Stimulated activated CD4-positive, alpha-beta T cell treated with anti-CD3 and anti-CD28 coated beads, Interleukin-12 subunit alpha, Interleukin-12 subunit beta, amount 100 ng/mL, for 48 hours (primary cell): ENCODE measurements at regions not wholly inside any gene's neighbourhood (a gene's known extent, or its start where the extent isn't known, plus 50 kb on each side); places are given as distances from the start of the nearest gene placed in this dataset.
"Not testable (repeated sequence)": the region's sequence is repeated elsewhere in the genome, so short reads cannot be mapped to it uniquely, and the experiment has no call there.

Experiments used
- DNase-seq, 3 donors: peaks; one replicate each; pipeline ENCODE4 v3.0.0-alpha.2; 2020; ENCODE audit warnings: low read depth in 2 of 3, low spot score in 1 of 3

DNA sequence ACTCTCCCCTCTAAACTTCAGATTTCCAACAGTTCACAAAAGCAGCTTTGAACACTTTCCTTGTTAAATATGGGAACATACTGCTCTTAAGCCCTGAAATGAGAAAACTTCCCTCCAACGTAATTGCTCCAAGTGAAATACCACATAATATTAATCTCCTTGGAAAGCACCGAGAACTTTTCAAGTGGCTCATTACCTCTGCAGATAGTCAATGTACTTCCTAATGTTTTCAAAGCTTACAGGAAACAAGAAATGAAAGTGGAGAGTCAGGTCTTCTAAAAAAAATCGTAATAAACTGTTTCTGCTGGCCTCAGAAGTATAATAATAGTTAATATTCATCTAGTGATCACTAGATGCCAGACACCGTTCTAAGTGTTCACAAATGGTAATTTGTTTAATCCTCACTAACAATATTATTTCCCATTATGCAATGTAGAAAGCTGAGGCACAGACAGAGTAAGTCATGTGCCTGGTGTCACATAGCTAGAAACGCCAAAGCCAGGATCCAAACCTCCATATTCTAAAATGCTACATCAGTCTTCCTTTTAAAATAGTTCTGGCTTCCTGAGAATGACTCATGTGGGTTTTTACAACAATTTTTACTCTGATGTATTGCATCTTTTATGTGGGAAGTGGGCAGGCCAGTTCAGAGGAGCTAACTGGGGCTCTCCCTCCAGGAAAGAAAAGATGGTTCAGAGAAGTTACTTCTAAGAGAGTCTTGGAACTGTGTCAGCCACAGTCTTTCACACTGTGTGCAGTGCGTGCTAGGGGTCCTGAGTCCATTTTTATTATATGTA, 177.2 kb downstream of the PLPPR4 start:
- no peak for DNase-seq

DNA sequence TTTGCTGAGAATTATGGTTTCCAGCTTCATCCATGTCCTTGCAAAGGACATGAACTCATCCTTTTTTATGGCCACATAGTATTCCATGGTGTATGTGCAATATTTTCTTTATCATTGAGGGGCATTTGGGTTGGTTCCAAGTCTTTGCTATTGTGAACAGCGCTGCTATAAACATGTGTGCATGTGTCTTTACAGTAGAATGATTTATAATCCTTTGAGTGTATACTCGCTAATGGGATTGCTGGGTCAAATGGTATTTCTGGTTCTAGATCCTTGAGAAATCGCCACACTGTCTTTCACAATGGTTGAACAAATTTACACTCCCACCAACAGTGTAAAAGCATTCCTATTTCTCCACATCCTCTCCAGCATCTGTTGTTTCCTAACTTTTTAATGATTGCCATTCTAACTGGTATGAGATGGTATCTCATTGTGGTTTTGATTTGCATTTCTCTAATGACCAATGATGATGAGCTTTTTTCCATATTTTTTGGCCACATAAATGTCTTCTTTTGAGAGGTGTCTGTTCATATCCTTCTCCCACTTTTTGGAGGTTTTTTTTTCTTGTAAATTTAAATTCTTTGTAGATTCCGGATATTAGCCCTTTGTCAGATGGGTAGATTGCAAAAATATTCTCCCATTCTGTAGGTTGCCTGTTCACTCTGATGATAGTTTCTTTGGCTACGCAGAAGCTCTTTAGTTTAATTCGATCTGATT, 180.1 kb downstream of the PLPPR4 start:
- not testable (repeated sequence) for DNase-seq

DNA sequence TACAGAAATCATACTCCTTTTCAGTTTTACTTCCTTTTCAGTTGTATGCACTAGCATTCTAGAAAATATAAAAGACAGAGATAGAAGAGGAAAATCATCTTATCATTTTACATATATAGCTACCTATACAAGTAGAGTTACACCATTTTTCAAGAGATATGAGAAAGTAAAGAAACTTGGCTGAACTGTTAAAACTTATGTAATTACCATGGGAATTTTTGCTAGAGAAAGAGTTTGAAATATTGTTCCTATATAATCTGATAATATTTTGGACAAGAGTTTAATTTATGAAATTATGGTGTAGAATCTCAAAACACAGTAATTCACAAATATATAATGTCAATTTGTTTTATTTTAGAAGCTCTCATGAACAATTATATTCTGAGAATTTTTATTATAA, 180.8 kb downstream of the PLPPR4 start:
- DNase-seq = no peak

DNA sequence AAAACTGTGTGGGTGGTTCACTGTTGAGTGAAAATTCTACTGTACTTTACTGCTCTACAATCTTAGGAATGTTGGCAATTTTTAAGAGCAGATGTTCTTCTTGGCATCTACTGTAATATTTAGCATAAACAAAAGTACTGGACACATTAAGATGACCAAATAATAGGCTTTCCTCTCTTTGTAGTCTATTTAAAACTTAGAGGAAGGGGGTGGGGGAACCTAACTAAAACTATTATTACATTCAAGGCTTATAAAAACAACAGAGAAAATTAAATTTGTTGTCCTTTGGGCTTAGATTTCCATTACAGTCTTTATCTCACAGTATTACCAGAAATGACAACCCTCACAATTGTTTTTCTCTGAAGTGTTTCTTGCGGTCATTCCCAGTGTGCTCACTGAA, 181.2 kb downstream of the PLPPR4 start:
- DNase-seq = no peak

DNA sequence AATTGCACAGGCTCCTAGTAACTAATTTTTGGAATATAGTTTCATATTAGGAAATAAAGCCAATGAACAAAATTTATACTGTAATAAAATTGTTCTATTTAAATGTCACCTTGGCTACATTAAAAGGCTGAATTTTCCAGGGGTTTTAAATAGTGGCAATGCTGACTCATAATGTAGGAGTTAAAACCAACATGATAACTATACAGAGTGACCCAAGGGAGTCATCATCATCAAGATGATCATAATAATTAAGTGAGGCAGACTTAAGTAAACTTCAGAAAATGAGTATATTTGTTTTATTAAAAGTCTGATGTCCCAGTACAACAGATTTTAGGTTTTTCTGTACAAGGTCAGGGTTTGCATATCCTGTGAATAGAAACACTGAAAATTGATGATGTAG, 183.4 kb downstream of the PLPPR4 start:
- no peak for DNase-seq

DNA sequence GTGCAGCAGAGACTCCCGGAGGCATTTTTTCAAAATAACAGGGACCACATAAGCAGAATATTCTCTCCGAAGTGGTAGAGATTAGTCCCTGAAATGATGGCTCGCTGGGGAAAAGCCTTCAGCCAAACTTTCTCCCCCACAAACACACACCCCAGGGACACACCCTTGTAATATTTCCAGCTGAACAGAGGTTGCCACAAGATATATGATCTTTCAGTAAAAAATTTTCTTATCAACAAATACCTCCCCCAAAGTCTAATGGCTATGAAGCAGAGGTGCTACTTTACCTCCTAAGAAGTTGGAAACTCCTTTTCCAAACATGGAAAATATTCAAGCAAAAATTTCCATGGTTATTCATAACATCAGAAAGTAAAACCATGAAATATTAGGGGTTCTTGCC, 190.2 kb upstream of the PALMD start:
- no peak for DNase-seq

DNA sequence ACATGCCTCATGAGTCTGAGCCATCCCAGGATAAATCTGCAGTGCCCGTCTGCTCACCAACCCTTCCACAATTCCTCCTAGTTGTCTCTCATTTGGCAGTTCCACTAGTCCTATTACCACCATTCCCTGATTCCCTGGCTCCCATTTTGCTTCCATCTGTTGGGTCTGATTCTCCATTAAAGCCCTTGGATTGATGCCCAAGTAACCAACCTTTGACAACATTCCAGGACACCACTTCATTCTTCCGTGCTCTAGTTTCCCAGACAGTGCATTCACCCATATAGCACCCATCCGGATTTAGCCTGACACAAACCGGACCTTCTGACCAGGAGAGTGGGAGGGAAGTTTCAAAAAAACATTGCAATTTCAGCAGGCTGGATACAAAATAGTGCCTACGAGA, 189.4 kb upstream of the PALMD start:
- DNase-seq = no peak

DNA sequence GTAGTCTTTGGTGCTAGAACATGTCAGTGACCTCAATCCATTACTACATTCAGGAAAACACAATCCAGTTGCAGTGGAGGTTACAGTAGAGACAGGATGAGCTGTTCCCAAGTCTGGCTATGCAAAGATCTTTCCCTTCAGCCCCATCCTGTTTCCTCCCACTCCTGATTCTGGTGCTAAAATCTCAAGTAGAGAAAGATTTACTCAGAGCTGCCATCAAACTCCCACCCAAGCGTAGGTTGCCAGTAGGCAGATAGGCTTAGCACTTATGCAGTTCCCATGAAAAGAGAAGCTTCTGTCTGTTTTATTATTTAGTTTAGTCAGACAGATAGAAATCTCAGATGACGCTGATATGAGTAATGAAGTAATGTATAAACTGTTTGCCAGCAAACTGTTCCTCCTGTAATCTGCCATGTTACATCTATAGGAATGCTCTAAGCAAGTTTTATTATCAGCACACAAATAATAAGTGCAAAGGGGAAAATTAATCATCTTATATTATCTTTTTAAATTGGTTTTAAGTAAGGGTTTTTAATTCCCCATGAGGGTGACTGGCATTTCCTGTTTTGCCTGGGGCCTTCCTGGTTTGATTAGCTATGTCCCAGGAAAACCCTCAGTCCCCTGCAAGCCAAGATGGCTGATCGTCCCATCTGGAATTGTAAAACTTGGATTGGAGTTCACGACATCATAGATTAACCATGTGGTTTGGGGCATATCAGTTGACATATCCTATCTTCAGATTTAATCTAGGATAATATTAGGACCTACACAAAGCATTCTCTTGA, 188.3 kb upstream of the PALMD start:
- DNase-seq = no peak

DNA sequence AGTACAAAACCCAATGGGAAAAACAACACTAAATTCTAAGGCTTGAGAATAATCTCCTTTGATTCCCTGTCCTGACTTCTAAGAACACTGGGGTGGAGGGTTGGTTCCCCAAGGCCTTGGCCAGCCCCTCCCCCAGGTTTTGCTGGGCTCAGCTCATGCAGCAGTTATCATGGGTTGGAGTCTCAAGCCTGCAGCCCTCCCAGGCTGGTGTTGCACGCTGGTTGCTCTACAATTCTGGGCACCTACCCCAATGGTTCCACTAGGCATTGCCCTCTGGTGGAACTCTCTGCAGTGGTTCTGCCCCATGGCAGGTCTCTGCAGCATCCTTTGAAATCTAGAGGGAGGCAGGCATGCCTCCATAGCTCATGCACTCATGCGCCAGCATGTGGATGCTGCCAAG, 184.4 kb upstream of the PALMD start:
- DNase-seq = no peak

DNA sequence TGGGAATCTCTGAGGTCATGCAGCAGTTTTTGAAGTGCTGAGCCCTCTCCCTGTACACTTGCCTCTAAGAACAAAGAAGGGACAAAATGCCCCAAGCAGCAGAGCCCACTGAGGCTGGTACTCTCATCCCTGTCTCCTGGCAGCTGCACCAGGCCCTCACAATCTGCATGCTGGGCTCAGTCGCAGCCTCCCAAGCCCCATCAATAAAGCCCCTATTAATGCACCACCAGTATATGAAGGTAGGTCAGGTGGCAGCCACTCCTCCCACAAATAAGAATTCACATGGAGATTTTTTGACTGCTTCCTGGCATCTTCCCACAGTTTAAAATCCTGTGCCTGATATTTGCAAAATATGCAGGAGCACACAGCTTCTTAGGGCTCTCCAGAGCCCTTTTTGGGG, 181.2 kb upstream of the PALMD start:
- no peak for DNase-seq

DNA sequence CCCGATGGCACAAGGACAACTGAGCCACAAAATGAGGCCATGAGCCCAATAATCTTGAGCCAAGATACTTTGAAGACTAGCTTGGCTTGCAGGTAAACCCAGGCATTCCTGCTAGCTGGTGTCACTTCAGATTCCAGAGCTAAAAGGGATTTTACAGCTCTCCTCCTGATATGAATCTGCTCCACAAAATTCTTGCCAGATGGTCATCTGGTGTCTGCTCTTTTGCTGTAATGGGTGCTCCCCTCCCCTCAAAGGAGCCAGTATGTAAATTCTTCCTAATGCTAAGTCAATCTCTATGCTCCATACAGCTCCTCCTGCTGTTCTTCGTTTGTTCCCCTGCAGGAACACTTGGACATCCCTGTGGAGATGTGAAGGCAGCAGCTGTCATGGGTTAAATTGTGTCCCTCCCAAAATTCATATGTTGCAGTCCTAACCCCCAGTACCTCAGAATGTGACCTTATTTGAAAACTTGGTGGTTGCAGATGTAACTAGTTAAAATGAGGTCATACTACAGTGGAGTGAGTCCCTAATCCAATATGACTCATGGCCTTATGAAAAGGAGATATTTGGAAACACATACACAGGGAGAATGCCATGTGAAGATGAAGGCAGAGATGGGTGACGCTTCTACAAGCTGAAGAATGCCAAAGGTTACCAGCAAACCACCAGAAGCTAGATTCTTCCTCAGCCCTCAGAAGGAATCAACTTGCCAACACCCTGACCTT, 180.6 kb upstream of the PALMD start:
- no peak for DNase-seq

DNA sequence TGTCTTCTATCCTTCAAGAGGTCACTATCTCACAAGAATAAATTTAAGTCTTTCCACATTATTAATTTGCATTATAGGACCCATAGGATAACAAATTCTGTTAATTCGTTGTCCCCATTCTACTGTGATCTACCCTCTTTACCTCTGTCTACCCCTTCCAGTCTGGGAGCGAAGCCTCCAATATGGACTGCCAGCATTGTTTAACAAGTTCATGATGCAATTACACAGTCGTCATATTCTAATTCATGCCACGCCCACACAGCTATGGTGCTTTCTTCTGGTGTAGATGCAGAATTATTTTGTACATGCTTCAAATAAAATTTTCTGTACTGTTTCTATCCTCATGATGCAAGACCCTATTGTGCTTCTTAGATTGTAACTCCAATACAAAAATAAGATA, 178.3 kb upstream of the PALMD start:
- no peak for DNase-seq

DNA sequence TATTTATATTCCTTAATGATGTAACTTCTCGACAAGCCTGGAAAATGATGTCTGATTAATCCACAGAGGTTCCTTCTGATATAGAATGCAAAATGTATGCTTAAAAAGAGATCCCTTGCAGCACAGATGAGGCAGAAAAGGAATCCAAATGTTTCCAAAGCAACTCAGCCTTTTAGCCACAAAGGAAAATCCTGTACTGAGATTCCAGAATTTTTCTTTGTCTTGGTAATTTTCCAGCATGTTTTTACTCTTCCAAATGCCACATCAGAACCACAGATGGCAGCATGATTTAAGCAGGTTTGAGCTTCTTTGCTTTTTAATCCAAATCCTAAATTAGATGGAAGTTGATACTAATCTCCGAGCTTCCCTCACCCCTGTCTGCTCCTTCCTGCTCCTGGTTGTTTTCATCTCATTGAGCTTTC, 176.4 kb upstream of the PALMD start:
- no peak for DNase-seq

DNA sequence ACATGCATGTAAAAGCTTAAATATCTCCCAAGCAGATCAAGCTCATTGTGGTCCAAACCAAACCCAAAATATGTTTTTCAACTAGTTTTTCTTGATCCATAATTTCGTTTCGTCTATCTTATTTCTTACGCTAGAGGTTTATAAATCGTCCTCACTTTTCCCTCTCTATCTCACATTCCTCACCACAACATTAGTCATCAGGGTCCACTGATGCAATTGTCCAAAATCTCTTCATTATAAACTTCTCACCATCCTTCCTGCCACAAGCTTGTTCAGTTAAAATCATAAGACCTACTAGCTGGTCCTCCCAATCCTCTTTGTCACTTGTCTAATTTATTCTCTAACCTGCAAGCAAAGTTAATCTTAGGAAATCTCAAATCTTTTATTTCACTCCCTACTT, 173.0 kb upstream of the PALMD start:
- no peak for DNase-seq

DNA sequence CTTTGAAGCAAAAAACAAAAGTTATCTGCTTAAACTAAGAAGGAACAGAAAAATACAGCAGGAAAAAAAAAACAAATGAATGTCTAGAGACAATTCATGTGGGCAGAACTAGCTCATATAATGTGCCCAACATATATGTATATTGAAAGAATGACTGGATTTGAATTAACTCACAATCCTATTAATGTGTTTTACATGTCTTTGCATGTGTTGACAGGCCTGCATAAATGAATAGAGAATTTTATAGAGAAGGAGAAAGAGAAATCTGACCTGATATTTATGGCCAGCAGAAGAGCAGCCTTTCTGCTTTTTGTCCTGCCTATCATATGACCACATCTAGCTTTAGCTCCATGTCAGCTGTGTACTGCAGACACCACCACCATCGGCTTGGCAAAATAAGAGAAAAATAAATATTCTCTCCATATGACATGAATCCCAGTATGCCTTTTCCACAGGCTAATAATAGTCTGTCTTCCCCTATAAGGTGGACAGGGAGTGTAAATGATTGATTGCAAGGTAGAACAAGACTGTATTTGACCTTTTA, 171.5 kb upstream of the PALMD start:
- DNase-seq = no peak

DNA sequence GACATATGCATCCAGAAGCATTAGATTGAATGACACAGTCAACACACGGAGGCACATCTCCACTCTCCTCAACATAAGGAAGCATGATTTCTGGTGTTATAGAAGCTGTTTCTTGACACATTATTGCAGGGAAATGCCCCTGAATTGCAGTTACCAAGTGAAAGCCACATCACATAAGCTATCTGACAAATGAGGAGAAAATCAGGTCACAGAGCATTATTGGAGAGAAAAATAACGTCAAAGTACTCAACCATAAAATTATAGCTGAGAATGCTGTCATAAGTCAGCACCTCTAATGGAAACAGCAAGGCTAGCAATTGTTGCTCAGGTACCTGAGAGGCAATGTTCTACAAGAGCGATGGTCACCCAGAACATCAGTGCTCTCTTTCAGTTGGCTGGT, 169.9 kb upstream of the PALMD start:
- DNase-seq = no peak

DNA sequence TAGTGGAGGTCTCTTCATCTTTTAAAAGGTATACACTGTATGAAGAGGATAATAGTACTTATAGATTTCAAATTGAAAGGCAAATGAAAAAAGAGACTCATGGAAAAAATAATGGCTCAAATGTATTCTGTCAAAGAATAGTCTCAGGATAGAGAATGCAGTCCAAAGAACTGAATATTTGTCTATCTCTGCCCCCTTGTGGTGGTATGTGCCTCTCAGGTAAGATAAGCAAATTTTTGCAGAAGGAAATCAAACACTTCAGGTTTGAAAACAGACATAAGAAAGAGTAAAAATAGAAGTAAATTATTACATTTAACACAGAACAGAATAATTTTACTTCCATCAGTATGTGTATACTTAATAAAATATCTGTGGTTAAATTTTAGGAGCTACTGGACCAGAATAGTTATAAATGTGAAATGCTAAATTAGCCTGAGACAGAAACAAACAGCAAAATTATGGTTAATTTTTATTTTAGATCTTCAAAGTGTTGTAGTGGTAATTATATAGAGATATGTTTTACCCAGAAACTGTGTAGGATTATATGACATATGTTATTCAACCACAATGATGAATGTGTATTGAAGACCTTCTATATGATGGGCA, 164.4 kb upstream of the PALMD start:
- DNase-seq = peak in 2 of 3 donors; percentile 6 to 33

DNA sequence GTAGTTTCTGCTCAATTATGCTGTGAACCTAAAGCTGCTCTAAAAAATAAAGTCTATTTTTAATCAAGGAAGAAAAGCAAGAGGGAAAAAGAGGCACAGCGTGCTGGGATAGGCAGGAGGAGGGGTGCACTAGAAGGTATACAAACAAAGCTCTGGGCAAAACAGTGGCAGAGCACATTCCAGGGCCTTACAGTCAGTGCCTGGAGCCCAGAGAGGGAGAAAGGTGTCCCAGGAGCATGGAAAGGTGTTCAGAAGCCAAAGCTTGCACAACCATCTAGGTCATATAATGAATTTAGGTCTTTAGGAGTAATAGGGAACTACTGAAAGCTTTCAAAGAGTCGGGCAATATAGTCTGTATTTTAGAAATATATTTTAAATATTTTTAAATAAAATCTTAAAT, 163.6 kb upstream of the PALMD start:
- DNase-seq = no peak

DNA sequence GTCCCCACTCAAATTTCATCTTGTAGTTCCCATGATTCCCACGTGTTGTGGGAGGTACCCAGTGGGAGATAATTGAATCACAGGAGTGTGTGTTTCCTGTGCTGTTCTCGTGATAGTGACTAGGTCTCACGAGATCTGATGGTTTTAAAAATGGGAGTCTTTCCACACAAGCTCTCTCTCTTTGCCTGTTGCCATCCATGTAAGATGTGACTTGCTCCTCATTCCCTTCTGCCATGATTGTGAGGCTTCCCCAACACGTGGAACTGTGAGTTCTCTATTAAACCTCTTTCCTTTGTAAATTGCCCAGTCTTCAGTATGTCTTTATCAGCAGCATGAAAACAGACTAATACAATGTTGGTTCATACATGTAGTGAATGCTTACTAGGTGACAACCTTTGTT, 163.2 kb upstream of the PALMD start:
- DNase-seq = no peak

DNA sequence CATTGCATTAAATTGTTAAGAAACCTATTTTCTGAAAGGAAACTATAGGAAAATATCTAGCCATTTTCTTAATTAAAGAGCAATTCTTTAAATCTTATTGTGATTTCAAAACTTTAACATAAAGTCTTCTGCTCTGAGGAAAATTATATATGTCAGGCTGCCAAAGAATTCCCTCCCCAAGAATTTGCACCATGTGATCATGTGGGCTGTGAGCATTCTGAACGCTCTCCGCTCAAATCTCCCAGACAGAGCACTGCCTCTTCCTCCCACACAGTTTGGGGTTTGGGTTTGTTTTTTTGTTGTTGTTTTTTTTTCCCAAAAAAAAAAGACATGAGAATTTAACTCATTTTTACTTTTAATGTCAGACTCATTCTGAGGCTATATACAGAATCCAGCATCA, 155.9 kb upstream of the PALMD start:
- DNase-seq = no peak

DNA sequence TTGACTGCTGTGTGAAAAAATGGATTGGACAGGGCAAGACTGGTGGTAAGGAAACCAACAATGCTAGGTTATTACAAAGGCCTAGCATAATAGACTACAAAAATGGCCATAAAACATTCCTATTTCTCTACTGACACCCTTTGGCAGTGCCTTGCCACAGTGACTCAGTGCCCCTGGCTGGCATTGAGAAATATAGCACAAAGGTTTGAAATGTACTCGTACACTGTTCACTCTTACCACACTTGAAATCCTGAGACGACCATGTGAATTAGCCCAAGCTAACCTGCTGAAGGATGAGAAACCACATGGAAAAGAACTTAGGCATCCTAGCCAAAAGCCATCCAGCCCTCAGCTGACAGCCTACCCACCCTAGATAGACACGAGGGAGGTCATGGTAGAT, 149.8 kb upstream of the PALMD start:
- DNase-seq = no peak
